ENCODE measurements at regions not wholly inside any gene's neighbourhood (a gene's known extent, or its start where the extent isn't known, plus 50 kb on each side); places are given as distances from the start of the nearest gene placed in this dataset.
"Not testable (repeated sequence)": the region's sequence is repeated elsewhere in the genome, so short reads cannot be mapped to it uniquely, and the experiment has no call there.

GRCh38 chr13:71300602-71301001 is 566.4 kb downstream of the DACH1 start:
- DNase-seq: no peak

- no peak for DNase-seq
These were observed 575.2 kb downstream of the DACH1 start for GRCh38 chr13:71291842-71292146.

- peak; percentile 72 for DNase-seq
These were observed 575.8 kb downstream of the DACH1 start for GRCh38 chr13:71290963-71291841.

- not testable (repeated sequence) for DNase-seq
These were observed 577.0 kb downstream of the DACH1 start for GRCh38 chr13:71289980-71290379.

GRCh38 chr13:71285700-71286099 is 581.3 kb downstream of the DACH1 start:
- no peak for DNase-seq

- no peak for DNase-seq
These were observed 588.5 kb downstream of the DACH1 start for GRCh38 chr13:71278512-71278911.

GRCh38 chr13:71274923-71275608 is 591.9 kb downstream of the DACH1 start:
- no peak for DNase-seq

- DNase-seq: no peak
These were observed 605.7 kb downstream of the DACH1 start for GRCh38 chr13:71261256-71261655.

- DNase-seq: no peak
These were observed 606.8 kb downstream of the DACH1 start for GRCh38 chr13:71260246-71260645.

- no peak for DNase-seq
These were observed 611.4 kb downstream of the DACH1 start for GRCh38 chr13:71255633-71256032.

- DNase-seq: no peak
These were observed 612.6 kb downstream of the DACH1 start for GRCh38 chr13:71254384-71254783.

- DNase-seq: no peak
These were observed 614.8 kb downstream of the DACH1 start for GRCh38 chr13:71252184-71252704.

GRCh38 chr13:71251292-71251951 is 615.6 kb downstream of the DACH1 start:
- no peak for DNase-seq

GRCh38 chr13:71249011-71249410 is 618.0 kb downstream of the DACH1 start:
- DNase-seq: no peak

- DNase-seq: no peak
These were observed 622.8 kb downstream of the DACH1 start for GRCh38 chr13:71244161-71244560.

- DNase-seq: no peak
These were observed 624.8 kb downstream of the DACH1 start for GRCh38 chr13:71242201-71242600.

- no peak for DNase-seq
These were observed 626.1 kb downstream of the DACH1 start for GRCh38 chr13:71240911-71241310.

- no peak for DNase-seq
These were observed 629.7 kb downstream of the DACH1 start for GRCh38 chr13:71237332-71237731.

GRCh38 chr13:71219698-71220415 is 647.1 kb downstream of the DACH1 start:
- DNase-seq: no peak

GRCh38 chr13:71218960-71219359 is 648.0 kb downstream of the DACH1 start:
- DNase-seq: no peak

GRCh38 chr13:71217827-71218226 is 649.2 kb downstream of the DACH1 start:
- no peak for DNase-seq

- DNase-seq: no peak
These were observed 652.2 kb downstream of the DACH1 start for GRCh38 chr13:71214821-71215220.

- DNase-seq: no peak
These were observed 652.6 kb downstream of the DACH1 start for GRCh38 chr13:71214357-71214756.

Measured in CD4-positive, alpha-beta T cell treated with Interferon gamma for 1 hour (primary cell).